DOHH2 (cell line): ENCODE measurements at regions not wholly inside any gene's neighbourhood (a gene's known extent, or its start where the extent isn't known, plus 50 kb on each side); places are given as distances from the start of the nearest gene placed in this dataset.

Experiments used
- EZH2phosphoT487 ChIP-seq: fragments of 200-600 bp; sonication (generic); IDR thresholded peaks from 2 replicates; pipeline ENCODE4 v1.6.1; 2017; ENCODE audit warnings: borderline replicate concordance, mild to moderate bottlenecking, antibody characterized with exemption, low read length, moderate library complexity, mixed read lengths
- TF ChIP-seq, protein P1 (sequence below): fragments of 200-600 bp; sonication (generic); IDR thresholded peaks from one replicate; pipeline ENCODE4 v1.5.1; 2014; ENCODE audit warnings: antibody characterized with exemption, mild to moderate bottlenecking, low read depth, low read length; ENCODE audit not compliant: poor library complexity, severe bottlenecking

DNA sequence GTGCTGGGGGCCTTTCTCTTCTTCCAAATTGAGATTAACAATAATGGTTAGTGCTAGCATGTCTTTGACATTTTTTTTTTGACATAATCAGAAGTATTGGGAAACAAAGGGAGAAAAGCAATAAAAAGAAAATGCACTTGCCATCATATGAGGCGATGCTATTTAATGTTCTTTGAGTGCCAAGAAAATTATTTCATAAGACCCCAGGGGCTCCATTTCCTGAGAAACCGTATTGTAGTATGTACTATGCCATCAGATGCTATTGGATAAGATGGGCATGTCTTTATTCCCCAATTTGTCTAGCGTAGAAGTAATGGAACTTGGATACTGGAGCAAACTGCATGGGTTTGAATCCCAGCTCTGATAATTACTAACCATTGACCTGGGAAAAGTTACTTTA lies 408.9 kb downstream of the ADRA2A start:
- TF ChIP-seq, protein P1, sequence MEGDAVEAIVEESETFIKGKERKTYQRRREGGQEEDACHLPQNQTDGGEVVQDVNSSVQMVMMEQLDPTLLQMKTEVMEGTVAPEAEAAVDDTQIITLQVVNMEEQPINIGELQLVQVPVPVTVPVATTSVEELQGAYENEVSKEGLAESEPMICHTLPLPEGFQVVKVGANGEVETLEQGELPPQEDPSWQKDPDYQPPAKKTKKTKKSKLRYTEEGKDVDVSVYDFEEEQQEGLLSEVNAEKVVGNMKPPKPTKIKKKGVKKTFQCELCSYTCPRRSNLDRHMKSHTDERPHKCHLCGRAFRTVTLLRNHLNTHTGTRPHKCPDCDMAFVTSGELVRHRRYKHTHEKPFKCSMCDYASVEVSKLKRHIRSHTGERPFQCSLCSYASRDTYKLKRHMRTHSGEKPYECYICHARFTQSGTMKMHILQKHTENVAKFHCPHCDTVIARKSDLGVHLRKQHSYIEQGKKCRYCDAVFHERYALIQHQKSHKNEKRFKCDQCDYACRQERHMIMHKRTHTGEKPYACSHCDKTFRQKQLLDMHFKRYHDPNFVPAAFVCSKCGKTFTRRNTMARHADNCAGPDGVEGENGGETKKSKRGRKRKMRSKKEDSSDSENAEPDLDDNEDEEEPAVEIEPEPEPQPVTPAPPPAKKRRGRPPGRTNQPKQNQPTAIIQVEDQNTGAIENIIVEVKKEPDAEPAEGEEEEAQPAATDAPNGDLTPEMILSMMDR: no peak
- TF ChIP-seq EZH2phosphoT487: no peak
